ENCODE measurements at regions not wholly inside any gene's neighbourhood (a gene's known extent, or its start where the extent isn't known, plus 50 kb on each side); places are given as distances from the start of the nearest gene placed in this dataset.
A peak's percentile ranks its signal among the peaks of the same experiment; 100 is the strongest.

DNA sequence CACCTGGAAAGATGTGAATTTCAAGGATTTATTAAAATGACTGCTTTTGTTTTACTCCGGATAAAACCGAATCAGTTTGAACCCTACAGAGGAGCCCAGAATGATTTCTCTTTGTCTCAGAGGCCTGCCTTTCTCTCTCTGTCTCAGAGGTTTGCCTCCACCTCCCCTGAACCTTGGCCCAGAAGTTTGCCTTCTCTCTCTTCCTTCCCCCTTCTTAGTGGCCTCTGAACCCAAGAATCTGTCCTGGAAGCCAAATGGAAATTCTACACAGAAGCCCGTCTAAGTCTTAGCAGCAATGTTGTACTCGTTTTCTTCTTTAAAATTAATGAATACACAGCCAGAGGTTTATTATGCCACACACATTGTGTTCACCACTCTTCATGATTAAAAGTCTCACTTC lies 200.7 kb downstream of the SOCS6 start:
- no peak for DNase-seq

DNA sequence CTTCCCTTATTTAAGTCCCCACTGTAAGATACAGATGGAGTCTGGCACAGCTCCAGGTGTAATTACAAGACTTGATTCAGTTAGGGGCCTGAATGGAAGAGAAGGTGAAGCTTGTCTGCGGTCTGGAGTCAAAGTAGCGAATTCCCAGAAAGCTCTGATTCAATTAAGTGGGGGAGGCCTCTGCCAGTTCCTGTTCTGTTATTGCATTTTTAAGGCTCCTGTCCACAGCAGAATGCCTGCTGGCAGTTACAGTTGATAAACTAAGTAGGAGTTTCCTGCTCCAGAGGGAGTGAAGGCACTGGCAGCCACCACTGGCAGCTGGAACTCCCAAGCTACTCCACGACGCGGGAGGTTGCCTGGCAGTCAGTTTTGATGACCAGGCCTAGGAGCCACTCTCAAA lies 181.1 kb downstream of the SOCS6 start:
- peak in 2 of 3 experiments; percentile 27 to 72 for DNase-seq

DNA sequence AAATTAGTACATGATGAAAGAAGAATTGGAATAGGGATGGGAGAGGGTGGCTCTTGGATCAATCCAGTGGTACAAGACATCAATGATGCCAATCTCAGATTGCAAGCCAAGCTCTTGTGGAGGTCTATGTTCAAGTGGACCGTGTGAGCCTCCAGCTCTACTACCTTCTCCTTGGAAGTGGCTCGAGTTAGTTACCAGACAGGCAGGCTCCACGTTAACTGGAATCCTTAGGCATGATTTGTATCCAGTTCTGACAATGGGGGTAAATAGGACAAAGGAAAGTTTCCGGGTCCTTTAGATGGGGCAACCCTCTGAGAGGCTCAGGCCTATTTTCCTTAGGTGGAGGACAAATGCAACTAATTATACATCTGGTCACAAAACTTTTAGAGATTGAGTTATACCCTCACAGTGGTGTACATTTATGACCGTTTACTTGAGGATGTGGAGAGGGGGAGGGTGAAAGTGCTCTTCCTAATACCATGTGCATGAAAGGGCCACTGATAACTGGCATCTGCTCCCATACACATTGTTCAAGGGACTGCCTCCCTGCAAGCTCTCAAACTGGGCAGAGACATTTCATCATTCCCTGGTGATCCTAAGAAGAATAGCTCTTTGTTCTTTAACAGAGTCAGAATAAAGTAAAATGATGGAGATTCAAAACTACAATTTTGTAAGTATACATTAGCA lies 180.2 kb downstream of the SOCS6 start:
- no peak for DNase-seq

DNA sequence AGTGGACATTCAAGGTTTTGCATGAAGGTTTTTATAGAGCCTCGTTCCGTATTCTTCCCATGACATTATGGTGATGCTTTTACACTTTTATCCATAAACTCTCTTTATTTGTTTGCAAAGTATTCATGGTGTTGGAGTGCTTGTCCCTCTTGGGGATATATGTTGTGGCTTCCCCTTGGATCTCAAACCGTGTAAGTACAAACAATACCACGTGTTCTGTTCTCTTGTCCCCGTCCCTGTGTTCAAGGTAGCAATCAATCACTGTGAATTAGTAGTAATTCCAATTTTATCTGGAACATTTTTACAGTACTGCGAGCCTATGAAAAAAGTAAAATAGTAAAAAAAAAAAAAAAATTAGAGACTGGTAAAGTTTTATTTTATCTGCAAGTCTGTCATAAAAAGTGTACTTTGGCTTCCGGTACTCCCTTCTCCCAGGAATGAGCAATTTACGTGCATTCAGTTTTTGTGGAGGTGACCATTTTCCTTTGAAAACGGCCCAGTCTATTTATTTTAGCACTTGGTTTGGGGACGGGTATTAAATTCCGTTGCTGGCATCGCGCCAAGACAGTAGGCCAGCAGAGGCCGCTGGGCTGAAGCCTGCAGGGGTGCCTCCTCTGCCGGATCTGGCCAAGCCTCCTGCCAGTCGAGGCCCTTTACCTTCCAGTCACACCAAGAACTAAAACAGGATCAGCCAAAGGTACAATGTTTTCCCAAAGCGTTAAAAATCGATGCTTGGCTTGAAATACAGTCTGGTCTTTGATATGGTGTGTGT lies 175.7 kb downstream of the SOCS6 start:
- peak; percentile 63 to 96 (median 87) for DNase-seq

DNA sequence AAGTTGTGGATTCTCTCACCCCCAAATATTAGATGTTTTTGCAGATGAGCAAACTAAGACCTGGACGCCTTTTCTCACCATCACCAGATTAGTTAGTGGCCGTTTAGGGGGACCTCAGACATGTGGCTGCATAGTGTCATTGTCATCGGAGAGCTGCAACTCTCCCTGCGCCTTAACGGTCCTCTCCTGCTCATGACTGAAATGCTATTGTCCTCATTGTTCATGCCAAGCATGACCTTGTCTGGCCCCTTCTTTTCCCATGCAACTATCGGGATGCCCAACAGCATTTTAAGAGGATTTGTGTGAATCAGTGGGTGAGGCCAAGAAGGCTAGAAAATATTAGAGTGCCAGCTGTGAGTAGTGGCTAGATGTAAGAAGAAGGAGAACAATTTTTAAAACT lies 174.2 kb downstream of the SOCS6 start:
- no peak for DNase-seq

DNA sequence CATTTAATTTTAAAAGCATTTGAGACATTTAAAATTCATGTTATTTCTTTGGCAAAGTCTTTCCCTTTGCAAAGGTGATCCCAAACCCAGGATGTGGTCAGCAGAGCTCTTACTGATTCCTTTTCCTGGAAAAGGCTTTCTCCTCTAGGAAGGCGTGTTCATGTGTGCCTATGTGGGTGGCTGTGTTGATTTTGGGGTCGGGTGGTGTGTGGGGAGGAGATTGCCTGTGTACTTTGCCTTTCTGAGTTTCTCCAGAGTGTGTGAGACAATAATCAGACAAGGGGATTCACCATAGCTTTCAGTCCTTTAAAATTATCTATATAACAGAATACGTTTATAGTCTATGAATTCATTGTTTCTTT lies 173.2 kb downstream of the SOCS6 start:
- DNase-seq: no peak

DNA sequence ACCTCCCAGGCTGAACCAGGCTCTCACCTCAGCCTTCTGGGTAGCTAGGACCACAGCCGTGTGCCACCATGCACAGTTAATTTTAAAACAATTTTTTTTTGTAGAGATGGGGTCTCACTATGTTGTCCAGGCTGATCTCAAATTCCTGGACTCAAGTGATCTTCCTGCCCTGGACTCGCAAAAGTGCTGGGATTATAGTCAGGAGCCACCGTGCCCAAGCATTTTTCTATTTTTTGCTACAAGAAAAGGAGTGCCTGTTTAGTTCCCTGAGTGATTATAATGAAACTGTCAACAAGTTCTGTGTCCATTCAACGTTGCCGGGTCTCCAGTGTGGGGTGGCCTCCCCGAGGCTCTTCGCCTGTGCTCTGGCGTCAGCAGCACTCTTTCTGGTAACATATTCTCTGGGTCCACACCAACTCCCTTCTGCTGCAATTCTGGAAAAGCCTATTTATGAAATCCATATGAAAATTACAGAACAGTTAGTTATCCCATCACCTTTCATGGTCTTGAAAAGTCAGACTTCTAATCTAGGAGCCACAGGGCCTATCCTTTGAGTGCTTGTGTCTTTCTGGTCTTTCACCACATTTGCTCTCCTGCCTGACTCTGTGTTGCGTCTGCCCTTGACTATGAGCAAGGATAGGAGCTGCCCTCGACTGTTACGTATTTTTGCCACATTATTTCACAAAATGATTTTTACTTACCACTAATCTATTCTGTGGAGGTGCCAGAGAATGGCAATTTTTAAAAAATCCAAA lies 172.7 kb downstream of the SOCS6 start:
- no peak for DNase-seq

DNA sequence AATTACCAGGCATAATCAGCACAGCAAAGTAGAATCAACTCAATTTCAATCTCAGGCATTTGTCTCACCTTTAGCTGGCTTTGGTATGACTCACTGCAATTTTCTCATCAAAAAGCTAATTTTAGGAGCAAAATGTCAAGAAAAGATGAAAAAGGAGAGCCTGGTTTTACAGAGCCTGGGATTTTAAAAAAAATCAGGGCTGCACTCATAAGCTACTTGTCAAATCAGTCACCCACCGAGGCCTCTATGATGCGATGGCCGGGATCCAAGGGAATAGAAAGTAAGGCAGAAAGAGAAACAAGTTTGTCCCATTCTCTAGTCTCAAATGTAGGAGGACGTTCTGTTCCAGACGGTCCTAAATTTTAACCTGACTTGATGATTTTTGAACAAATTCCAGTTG lies 170.9 kb downstream of the SOCS6 start:
- no peak for DNase-seq

DNA sequence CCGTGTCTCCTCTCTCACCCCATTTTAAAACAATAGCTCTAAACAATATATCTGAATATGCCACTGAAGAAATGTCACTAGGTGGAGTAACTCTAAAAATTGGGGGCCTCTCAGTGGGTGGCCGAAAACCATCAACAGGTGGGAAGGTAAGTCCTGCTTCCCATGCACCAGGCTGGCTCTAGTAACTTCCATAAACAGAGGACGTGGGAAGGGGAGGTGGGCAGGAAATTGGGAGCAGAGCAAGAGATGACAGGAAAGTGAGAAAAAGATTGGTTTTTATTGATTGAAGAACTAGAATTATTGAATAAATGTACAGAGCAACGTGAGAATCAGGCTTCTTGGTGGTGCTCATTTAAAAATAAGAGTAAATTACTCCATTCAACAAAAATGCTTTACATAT lies 170.4 kb downstream of the SOCS6 start:
- DNase-seq: no peak

DNA sequence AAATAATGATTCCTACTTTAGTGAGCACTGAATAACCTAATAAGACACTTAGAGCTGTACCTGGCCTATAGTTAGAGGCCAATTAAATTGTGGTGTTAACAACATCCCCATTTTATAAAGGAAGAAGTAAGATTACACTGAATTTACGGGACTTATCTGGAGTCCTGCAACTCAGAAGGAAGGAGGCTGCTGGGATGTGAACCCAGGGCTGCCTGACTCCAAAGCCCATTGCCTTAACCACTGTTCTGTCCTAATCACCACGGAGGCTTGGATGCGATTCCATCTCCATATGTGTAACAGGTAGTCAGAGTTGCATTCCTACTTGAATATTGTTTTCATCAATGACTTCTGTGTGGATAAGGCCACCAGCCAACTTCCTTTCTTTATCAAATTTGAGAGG lies 168.9 kb downstream of the SOCS6 start:
- no peak for DNase-seq

DNA sequence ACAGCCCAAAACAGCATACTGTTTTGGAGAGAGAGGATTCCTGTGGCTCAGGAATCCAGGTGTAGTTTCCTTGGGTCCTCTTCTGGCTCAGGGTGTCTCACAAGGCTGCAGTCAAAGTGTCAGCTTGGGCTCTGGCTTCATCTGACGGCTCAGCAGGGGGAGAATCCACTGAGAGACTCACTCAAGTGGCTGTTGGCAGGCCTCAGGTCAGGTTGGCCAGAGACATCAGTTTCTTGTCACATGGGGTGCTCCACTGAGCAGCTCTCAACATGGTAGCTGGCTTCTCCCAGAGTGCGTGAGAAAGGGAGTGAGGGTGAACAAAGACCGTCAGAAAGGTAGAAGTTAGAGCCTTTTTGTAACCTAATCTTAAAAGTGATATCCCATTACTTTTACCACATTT lies 168.4 kb downstream of the SOCS6 start:
- no peak for DNase-seq

DNA sequence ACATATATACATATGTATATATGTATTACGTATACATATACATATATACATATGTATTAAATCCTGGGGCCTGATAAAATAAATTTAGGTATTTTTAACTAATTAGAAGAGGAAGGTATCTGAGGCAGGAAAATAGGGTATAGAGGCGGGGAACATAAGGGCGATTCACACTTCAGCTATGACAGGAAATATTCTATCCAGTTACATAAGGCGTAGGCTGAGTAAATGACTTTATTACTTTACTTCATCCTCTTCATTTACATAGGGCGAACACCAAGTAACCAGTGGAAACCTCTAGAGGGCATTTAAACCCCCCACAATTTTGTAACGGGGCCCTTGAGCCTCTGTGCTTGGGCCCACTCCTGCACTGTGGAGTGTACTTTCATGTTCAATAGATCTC lies 167.5 kb downstream of the SOCS6 start:
- no peak for DNase-seq

DNA sequence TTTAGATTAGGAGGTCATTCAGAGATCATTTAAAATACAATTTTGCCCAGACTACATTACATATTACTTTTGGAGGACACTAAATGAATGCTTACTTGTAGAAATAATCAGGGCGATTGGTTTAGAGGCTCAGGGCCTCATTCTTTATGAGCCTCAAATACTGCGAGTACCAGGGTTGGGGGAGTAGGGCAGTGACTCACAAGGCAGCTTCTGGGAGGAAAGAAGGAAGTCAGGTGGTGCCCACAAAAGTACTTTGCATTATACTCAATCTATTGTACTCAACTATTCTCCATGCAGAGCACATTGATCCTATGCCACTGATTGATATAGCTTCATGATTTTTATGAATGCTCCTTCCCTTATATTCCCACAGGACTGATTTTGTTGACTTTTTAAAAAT lies 166.9 kb downstream of the SOCS6 start:
- DNase-seq: no peak

DNA sequence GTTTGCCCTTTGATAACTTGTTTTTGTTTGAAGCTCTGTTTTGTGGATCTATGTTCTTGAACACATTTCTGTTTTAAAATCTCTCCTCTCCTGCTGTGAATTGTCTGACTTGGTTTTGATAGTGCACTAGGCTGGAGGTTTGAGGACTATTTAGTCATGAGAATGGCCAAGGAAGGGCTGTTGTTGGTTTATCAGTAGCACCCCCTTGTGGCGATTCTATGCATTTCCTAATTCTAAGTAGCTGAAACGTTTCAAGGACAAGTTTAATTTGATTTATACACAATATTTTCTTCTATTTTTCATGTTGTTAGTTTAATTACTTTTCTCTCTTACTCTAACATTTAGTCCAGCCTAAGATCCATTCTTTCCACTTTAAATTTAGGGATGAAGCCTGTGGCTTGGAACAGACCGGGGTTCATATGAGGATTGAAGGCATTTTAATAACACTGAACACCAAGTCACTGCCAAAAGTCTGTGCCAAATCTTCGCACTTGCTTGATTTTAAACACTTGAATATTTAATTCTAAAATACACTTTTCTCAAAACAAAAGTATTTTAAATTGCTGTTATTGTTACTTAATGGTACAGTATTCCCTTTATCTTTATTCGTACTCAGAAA lies 166.0 kb downstream of the SOCS6 start:
- peak; percentile 58 to 89 (median 61) for DNase-seq

DNA sequence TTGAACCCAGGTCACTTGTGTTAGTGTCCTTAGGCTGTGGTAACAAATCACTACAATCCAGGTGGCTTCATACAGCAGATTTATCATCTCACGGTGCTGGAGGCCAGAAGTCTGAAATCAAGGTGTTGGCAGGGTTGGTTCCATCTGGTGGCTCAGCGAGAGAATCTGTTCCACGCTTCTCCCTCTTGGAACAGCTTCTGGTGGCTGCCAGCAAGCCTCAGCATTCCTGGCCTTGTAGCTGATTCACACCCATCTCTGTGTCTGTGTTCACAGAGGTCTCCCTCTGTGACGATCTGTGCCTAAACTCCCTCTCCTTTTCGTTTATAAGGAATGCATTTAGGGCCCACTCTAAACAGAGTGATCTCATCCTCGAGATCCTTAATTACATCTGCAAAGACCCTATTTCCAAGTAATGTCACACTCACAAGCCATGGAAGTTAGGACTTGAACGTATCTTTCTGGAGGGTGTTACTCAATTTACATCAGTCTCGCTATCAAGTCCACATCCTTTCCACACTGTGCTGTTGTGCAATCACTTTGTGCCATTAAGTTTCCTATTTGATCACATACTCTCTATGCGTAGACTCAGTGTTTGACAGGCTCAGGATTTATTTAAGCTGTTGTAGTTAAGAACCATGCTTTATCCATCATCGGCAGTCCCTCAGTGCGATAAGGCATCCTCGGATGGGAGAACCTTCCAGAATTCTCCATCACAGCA lies 164.4 kb downstream of the SOCS6 start:
- no peak for DNase-seq

DNA sequence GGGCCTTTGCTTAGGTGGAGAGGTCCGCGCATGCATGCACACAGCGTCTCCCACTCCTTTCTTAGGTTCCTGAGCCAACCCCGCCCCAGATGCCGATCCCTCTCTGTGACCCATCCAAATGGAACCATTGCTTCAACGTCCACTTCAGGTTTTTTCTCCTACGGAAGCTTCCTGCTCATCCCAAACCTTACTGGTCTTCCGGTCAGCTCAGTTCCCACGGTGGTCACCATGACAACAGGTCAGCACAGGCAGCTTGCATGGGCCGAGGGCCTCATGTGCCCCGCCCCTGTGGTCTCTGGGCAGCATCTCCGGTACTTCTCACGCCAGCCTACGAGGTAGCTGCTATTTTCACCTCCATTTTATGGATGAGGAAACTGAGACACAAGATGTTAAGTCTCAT lies 163.7 kb downstream of the SOCS6 start:
- no peak for DNase-seq

DNA sequence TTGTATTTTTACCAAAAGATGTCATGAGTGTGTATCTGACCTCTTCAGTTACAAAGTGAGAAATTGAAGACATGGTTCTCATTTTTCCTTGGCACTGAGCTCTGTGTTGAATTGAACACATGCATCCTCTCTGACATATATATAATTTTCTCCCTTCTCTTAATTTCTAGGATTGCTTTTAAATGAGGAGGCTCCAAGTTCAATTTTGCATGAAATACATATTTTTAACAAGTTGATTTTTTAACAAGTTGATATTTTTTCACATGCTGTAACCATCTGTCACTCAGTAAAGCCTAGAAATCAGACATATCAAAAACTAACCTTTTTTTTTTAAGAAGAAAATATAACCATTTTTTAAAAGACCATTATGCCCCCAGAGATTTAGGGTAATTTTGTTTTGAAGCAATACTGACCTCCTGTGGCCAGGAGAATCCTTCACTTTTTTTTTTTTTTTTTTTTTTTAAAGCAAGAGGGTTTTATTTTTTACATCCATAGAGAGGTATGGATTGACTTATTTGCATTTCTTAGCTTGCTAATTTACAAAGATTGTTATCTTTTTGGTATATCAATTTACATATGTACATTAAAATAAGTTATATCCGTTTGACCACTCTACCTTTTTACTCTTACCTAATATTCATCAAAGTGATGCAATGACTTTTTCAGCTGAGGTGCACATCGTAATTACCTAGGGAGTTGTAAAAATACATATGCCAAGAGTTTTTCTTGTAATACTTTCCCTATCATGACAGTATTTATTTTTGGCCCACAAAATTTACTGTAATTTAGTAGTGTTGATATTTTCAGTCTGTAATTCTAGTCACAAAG lies 161.8 kb downstream of the SOCS6 start:
- DNase-seq: peak in 1 of 3 experiments; percentile 58

DNA sequence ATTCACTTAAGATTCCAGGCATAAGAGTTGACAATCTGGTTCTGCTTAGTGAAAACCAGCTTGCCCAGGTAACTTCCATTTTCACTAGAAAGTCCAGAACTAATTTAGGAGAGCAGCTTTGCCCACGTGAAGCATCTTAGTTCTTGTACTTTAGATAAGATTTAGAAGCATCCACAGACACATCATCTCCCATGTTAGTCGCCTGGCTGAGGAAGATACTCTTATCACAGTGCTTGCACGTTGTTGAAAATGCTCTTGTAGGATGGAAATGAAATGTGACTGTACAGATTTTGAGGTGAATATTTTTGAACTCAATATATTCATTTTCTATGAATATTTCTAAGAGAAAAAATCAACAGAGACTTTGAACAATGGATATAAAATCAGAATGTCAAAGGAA lies 159.7 kb downstream of the SOCS6 start:
- DNase-seq: no peak

DNA sequence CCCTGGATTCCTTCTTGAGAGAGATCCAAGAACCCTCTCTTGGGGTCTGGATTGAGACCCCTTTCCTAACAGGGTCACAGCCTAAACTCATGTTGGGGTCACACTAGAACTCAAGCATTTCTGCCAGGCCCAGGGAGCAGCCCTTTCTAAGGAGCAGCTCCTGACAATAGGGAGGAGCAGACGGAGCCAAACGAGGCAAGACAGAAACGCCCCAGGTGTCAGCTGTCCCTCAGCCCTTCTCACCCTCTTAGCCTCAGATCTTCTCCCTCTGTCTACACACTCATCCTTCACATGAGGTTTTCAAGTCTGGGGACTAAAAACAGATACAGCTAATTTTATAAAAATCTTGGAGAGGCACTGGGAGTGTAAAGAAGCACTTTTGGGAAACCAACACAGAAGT lies 157.2 kb downstream of the SOCS6 start:
- DNase-seq: no peak

DNA sequence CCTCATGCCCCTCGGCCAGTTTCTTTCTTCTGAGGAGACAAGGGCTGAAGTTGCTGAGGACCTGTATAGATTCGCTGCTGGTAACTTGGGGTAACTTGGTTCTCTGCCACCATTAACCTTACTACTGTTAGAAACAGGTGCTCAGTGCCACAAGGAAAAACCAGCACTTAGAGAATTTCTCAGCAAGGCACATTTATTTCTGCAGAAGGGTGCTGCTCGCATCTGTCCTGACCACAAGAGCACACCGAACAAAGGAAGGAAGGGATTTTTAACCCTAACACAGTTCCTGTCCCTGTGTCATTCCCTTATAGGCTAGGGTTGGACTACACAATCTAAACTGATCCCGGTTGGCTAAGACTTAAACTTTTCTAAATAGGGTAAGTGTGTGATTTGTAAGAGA lies 154.1 kb downstream of the SOCS6 start:
- DNase-seq: no peak

DNA sequence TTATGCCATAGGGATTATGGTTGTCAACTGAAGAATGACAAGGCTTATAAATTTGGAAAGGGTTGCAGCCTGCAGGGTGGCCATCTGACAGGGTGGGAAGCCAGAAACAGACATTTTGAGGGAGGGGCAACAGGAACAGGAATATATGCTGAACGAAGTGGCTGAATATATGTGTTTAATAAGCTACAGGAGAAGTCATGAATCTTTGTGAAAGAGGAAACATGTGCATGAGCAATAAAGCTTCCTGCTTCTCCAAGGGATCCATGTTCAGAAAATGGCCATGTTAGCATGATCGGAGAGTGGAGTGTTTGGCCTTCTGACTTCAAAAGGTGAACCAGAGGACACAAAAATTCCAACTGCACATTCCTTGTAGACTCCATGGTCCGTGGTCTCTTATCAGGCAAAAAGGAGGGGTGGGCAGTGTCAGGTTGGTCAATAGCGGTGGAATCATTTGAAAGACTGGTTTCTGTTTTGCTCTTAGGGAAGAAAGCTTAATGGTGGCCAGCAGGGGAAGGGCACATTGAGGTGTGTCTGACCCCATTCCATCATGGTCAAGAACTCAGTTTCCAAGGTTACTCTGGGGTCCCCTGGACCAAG lies 144.1 kb downstream of the SOCS6 start:
- DNase-seq: no peak

DNA sequence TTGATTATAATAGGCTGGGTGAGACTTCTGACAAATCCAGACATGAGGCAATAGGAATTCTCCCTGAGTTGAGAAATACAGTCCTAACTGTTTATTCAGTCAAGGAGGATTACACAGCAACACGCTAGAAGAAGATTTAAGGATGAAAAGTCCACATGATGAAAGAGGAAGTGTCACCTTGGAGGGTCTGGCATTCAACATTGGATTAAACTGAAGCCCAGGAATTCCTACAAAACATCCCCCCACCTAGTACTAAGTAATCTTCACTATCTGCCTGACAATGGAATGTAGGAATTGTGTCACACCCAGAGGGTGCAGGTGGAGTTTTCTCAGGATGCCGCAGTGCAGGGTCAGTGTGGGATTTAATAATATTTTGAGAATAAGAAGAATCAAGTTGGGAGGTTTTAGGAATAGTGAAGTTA lies 142.4 kb downstream of the SOCS6 start:
- no peak for DNase-seq
